ENCODE measurements at regions not wholly inside any gene's neighbourhood (a gene's known extent, or its start where the extent isn't known, plus 50 kb on each side); places are given as distances from the start of the nearest gene placed in this dataset.

DNA sequence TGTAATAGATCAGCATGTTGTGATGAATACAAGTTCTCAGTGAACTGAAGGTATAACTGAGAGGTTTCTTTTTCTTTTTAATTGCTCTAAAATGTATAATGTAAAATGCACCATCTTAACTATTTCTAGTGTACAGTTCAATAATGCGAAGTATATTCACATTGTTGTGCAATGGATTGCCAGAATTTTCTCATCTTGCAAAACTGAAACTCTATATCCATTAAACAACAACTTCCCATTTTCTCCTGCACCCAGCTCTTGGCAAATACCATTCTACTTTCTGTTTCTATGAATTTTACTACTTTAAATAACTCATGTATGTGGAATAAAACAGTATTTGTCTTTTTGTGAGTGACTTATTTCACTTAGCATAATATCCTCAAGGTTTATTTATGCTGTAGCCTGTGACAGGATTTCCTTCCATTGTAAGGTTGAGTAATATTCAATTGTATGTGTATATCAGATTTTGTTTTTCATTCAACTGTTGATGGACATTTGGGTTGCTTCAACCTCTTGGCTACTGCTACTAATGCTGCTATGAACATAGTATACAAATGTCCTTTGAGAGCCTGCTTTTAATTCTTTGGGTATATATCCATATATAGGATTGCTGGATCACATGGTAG lies 53.5 kb upstream of the NPFFR2 start:
- no peak for DNase-seq (ENCODE audit: extremely low spot score, unreplicated experiment)
- TF ChIP-seq, protein P1, sequence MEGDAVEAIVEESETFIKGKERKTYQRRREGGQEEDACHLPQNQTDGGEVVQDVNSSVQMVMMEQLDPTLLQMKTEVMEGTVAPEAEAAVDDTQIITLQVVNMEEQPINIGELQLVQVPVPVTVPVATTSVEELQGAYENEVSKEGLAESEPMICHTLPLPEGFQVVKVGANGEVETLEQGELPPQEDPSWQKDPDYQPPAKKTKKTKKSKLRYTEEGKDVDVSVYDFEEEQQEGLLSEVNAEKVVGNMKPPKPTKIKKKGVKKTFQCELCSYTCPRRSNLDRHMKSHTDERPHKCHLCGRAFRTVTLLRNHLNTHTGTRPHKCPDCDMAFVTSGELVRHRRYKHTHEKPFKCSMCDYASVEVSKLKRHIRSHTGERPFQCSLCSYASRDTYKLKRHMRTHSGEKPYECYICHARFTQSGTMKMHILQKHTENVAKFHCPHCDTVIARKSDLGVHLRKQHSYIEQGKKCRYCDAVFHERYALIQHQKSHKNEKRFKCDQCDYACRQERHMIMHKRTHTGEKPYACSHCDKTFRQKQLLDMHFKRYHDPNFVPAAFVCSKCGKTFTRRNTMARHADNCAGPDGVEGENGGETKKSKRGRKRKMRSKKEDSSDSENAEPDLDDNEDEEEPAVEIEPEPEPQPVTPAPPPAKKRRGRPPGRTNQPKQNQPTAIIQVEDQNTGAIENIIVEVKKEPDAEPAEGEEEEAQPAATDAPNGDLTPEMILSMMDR (IDR thresholded peaks at IDR 0.05) = no peak
- no peaks in the 10 kb centered on the region for H3K36me3 Mint-ChIP-seq (ENCODE audit: unreplicated experiment)
- H3K27me3 Mint-ChIP-seq (ENCODE audit: unreplicated experiment) = peaks cover 4% of the 10 kb centered on the region
- no peaks in the 10 kb centered on the region for H3K9me3 Mint-ChIP-seq (ENCODE audit: unreplicated experiment)
- H3K4me1 Mint-ChIP-seq (ENCODE audit: unreplicated experiment) = no peaks in the 10 kb centered on the region
- H3K27ac Mint-ChIP-seq (ENCODE audit: unreplicated experiment) = no peak overlapping the region
- H3K4me3 Mint-ChIP-seq (ENCODE audit: unreplicated experiment) = no peak overlapping the region

DNA sequence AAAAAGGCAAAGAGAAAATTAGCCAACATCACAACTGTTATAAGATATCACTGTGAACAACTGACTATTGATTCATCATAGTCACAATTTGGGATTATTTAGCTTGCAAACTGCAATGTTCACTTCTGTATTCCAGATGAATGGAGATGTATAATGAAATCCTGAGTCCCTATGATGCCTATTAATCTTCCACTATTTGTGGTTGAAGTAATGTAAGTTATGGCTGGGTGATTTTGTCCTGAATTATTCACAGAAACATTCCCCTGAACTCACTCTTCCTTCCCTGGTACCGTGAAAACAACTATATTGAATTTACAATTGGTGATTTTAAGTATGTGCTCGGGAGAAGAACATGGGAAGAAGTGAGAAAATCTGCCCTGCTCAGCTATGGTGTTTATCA lies 50.8 kb upstream of the NPFFR2 start:
- DNase-seq (ENCODE audit: extremely low spot score, unreplicated experiment) = no peak

More for the DNA sequence above, 50.8 kb upstream of the NPFFR2 start:
- H3K4me3 Mint-ChIP-seq (ENCODE audit: unreplicated experiment) = no peak overlapping the region
- no peaks in the 10 kb centered on the region for H3K9me3 Mint-ChIP-seq (ENCODE audit: unreplicated experiment)
- no peaks in the 10 kb centered on the region for H3K4me1 Mint-ChIP-seq (ENCODE audit: unreplicated experiment)
- H3K27ac Mint-ChIP-seq (ENCODE audit: unreplicated experiment) = no peak overlapping the region
- TF ChIP-seq, protein P1 (IDR thresholded peaks at IDR 0.05) = no peak
- peaks cover 6% of the 10 kb centered on the region for H3K27me3 Mint-ChIP-seq (ENCODE audit: unreplicated experiment)
- H3K36me3 Mint-ChIP-seq (ENCODE audit: unreplicated experiment) = no peaks in the 10 kb centered on the region

Data from osteocyte (in vitro differentiated cells).